Tibial nerve (tissue), 4 donors: ENCODE measurements at regions not wholly inside any gene's neighbourhood (a gene's known extent, or its start where the extent isn't known, plus 50 kb on each side); places are given as distances from the start of the nearest gene placed in this dataset.

ENCODE experiments used
- DNase-seq, 2 donors: peaks; one replicate each; pipeline ENCODE4 v3.0.0-alpha.2; 2019; ENCODE audit warnings: low spot score in 2 of 2
- H3K27ac ChIP-seq, 4 donors: fragments of 200-600 bp; sonication (generic) in 3 of 4; one replicate each; pipeline ENCODE4 v1.5.1; 2017 to 2019; ENCODE audit warnings: mild to moderate bottlenecking in 1 of 4
- H3K27me3 ChIP-seq, 2 donors: fragments of 200-600 bp; sonication (generic) in 1 of 2; one replicate each; pipeline versions ENCODE4 v1.5.1 to v1.6.0; 2017 to 2019
- H3K36me3 ChIP-seq, 3 donors: fragments of 200-600 bp; sonication (generic); one replicate each; pipeline ENCODE4 v1.5.1; 2018 to 2019
- H3K4me1 ChIP-seq, 4 donors: fragments of 200-600 bp; sonication (generic) in 3 of 4; one replicate each; pipeline ENCODE4 v1.5.1; 2017 to 2019
- H3K4me3 ChIP-seq, 4 donors: fragments of 200-600 bp; sonication (generic) in 3 of 4; one replicate each; pipeline ENCODE4 v1.5.1; 2017 to 2019; ENCODE audit warnings: mild to moderate bottlenecking in 1 of 4, moderate library complexity in 1 of 4
- H3K9me3 ChIP-seq, 4 donors: fragments of 200-600 bp; sonication (generic) in 3 of 4; one replicate each; pipeline ENCODE4 v1.5.1; 2017 to 2019
- EP300 ChIP-seq, 2 donors: sonication (generic); formaldehyde crosslinking; IDR thresholded peaks; one replicate each; pipeline ENCODE4 v1.6.1; 2017; ENCODE audit warnings: antibody characterized with exemption in 2 of 2, mild to moderate bottlenecking in 1 of 2
- POLR2A ChIP-seq, 2 donors: fragments of 450-650 bp; IDR thresholded peaks; one replicate each; pipeline ENCODE4 v1.6.1; 2017; ENCODE audit warnings: antibody characterized with exemption in 2 of 2, mild to moderate bottlenecking in 2 of 2, moderate library complexity in 2 of 2
- WGBS, 2 donors: methylation state at CpG; one replicate each; pipeline ENCODE4 v1.1.5; 2018; 5-methylcytosine and 5-hydroxymethylcytosine counted together
- TF ChIP-seq, protein P1 (sequence below), 5 experiments: fragments of 200-600 bp in 3 of 5; fragments of 450-650 bp in 2 of 5; sonication (generic) in 3 of 5; IDR thresholded peaks; one replicate each; pipeline ENCODE4 v1.5.1; 2016 to 2019; ENCODE audit warnings: antibody characterized with exemption in 5 of 5, mild to moderate bottlenecking in 3 of 5, moderate library complexity in 2 of 5

DNA sequence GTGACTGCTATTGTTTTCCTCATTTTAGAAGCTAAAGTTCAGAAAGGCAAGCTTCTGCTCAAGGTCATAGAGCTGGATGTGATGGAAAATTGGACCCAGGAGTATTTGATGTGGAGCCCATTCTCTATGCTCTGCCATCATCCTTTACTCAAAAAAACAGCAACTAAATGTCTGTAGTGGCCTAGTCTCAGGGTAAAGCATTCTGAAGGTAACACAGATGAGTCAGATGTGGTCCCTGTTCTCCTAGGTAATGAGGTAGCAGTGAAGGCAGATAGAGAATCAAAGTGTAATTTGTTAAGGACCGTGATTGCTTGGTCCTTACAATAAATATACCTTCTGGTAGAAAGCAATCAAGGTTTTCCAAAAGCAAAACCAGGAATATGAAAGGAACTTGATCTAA, 84.4 kb upstream of the SPON1 start:
- WGBS, 2 donors, result 83 to 90% methylated on average over 1 of the region's 1 CpG

DNA sequence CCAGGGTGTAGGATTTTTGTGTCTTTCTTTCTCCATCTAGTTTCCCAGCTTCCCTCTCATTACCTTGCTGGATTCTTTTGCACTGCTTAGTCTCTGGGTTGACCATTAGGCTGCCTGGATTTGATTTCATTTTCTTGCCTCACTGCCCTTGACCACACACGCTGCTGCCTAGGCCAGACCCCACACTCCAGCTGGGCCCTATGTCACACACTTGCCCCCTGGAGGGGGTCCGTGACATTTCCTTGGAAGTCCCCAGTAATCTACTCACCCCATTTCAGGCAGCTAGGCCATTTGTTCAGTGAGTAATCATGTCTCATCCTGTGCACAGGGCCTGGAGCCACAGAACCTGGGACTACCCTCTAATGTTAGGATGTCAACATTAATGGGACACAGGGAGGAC, 81.9 kb upstream of the SPON1 start:
- TF ChIP-seq POLR2A (IDR thresholded peaks at IDR 0.05) (no peak), EP300 (IDR thresholded peaks at IDR 0.05) (no peak)
- TF ChIP-seq, protein P1, sequence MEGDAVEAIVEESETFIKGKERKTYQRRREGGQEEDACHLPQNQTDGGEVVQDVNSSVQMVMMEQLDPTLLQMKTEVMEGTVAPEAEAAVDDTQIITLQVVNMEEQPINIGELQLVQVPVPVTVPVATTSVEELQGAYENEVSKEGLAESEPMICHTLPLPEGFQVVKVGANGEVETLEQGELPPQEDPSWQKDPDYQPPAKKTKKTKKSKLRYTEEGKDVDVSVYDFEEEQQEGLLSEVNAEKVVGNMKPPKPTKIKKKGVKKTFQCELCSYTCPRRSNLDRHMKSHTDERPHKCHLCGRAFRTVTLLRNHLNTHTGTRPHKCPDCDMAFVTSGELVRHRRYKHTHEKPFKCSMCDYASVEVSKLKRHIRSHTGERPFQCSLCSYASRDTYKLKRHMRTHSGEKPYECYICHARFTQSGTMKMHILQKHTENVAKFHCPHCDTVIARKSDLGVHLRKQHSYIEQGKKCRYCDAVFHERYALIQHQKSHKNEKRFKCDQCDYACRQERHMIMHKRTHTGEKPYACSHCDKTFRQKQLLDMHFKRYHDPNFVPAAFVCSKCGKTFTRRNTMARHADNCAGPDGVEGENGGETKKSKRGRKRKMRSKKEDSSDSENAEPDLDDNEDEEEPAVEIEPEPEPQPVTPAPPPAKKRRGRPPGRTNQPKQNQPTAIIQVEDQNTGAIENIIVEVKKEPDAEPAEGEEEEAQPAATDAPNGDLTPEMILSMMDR (IDR thresholded peaks at IDR 0.05), result no peak
- WGBS, 2 donors, result 92 to 96% methylated on average over 2 of the region's 2 CpGs
- no peak for DNase-seq
- Histone ChIP-seq H3K27me3 (no peaks in the 10 kb centered on the region), H3K9me3 (peaks cover 0 to 2% (median 0%) of the 10 kb centered on the region in 4 donors), H3K4me1 (no peaks in the 10 kb centered on the region), H3K4me3 (no peak overlapping the region), H3K36me3 (no peaks in the 10 kb centered on the region), H3K27ac (no peak overlapping the region)

More for the DNA sequence above, 84.4 kb upstream of the SPON1 start:
- TF ChIP-seq EP300 (IDR thresholded peaks at IDR 0.05) (no peak), POLR2A (IDR thresholded peaks at IDR 0.05) (no peak)
- TF ChIP-seq, protein P1 (IDR thresholded peaks at IDR 0.05), result no peak
- H3K4me1 ChIP-seq, result peaks cover 0 to 5% (median 2%) of the 10 kb centered on the region in 4 donors
- H3K27me3 ChIP-seq, result no peaks in the 10 kb centered on the region
- DNase-seq, result no peak
- H3K9me3 ChIP-seq, result peaks cover 0 to 7% (median 0%) of the 10 kb centered on the region in 4 donors
- H3K36me3 ChIP-seq, result no peaks in the 10 kb centered on the region
- no peak overlapping the region for H3K27ac ChIP-seq
- H3K4me3 ChIP-seq, result no peak overlapping the region

DNA sequence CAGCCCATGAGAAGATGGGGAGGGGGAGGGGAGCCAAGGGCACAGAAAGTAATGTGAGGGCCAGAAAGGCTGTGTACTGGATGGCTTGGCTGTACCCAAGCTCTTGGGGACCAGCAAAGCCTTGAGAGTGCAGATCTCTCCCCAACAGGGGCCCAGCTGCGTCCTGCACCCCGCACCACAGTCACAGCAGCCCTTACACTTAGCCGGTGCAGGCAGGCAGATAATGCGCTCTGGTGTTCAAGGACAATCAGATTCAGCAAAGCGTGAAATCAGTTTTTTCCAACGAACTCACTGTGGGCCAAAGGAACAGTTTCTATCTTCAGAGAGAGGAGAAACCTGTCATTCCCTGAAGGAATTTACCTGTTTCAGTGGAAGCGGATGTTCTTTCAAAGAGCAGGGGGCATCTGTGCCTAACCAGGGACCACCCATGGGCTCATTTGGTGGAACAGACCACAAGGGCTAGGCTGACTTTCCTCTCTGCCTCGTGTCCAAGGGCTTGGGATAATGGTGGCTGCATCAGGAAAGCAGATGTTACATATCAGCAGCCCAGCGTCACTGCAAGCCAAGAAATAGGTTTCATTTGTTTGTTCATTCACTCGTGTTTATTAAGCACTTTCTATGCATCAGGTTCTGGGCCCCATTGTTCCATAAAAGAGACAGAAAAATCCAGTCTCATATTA, 81.2 kb upstream of the SPON1 start:
- H3K36me3 ChIP-seq, result no peaks in the 10 kb centered on the region
- DNase-seq, result no peak
- no peaks in the 10 kb centered on the region for H3K27me3 ChIP-seq
- H3K4me3 ChIP-seq, result no peak overlapping the region
- TF ChIP-seq, protein P1 (IDR thresholded peaks at IDR 0.05), result no peak
- no peak for TF ChIP-seq POLR2A (IDR thresholded peaks at IDR 0.05)
- no peak for TF ChIP-seq EP300 (IDR thresholded peaks at IDR 0.05)
- H3K4me1 ChIP-seq, result no peaks in the 10 kb centered on the region
- 71 to 77% methylated on average over 10 of the region's 10 CpGs for WGBS, 2 donors
- no peaks in the 10 kb centered on the region for H3K9me3 ChIP-seq
- no peak overlapping the region for H3K27ac ChIP-seq

DNA sequence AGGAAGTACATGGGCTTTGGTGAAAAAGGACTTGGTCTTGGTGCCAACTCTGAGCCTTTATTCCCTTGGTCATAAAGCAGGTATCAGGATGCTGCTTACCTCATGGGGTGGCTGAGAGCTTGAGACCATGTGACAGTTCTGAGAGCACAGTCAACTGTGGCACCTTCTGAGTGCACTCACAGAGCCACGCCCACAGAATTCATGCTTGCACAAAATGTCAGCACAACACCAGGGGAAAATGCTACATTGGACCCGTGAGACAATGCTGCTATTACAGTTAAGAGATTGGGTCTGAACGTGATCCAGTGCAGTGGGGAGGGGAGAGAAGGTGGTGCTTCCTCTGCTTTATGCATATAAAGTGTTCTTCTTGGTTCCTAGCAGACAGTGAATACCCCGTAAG, 79.5 kb upstream of the SPON1 start:
- Histone ChIP-seq H3K36me3 (no peaks in the 10 kb centered on the region), H3K9me3 (no peaks in the 10 kb centered on the region), H3K27me3 (no peaks in the 10 kb centered on the region), H3K27ac (no peak overlapping the region), H3K4me3 (no peak overlapping the region), H3K4me1 (no peaks in the 10 kb centered on the region)
- WGBS, 2 donors, result 70 to 71% methylated on average over 4 of the region's 4 CpGs
- TF ChIP-seq POLR2A (IDR thresholded peaks at IDR 0.05) (no peak), EP300 (IDR thresholded peaks at IDR 0.05) (no peak)
- TF ChIP-seq, protein P1 (IDR thresholded peaks at IDR 0.05), result no peak
- no peak for DNase-seq

DNA sequence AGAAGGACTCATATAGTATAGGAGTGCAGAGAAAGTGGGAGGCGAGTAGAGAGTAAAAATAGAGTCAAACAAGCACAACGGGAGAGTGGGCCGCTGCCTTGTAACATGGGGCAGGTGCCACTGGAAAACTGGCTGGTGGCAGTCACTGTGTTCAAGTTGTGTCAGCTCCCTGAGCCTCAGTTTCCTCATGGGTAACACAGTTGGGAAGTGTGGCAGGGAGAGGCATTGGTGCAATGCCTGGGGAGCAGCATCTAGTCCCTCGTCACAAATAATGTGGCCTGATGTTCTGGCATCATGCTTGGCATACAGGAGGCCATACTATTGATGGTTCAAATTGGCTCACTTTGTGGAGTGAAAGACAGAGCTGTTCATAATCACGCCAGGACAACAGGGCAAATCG, 78.9 kb upstream of the SPON1 start:
- H3K4me3 ChIP-seq, result no peak overlapping the region
- WGBS, 2 donors, result 88 to 89% methylated on average over 6 of the region's 6 CpGs
- H3K27ac ChIP-seq, result no peak overlapping the region
- no peaks in the 10 kb centered on the region for H3K36me3 ChIP-seq
- H3K4me1 ChIP-seq, result no peaks in the 10 kb centered on the region
- TF ChIP-seq EP300 (IDR thresholded peaks at IDR 0.05) (no peak), POLR2A (IDR thresholded peaks at IDR 0.05) (no peak)
- TF ChIP-seq, protein P1 (IDR thresholded peaks at IDR 0.05), result no peak
- no peaks in the 10 kb centered on the region for H3K27me3 ChIP-seq
- DNase-seq, result no peak
- no peaks in the 10 kb centered on the region for H3K9me3 ChIP-seq
